IgD-negative memory B cell (primary cell): ENCODE measurements at regions not wholly inside any gene's neighbourhood (a gene's known extent, or its start where the extent isn't known, plus 50 kb on each side); places are given as distances from the start of the nearest gene placed in this dataset.

ENCODE experiments used
- H3K27ac Mint-ChIP-seq, 3 donors: one replicate each; pipeline ENCODE4 v1.8.0; 2020 to 2022; ENCODE audit warnings: mild to moderate bottlenecking in 3 of 3, mixed read lengths in 3 of 3, moderate library complexity in 1 of 3
- H3K27me3 Mint-ChIP-seq: one replicate; pipeline ENCODE4 v1.8.0; 2021; ENCODE audit warnings: mixed read lengths
- H3K36me3 Mint-ChIP-seq: one replicate; pipeline ENCODE4 v1.8.0; 2020; ENCODE audit warnings: mild to moderate bottlenecking, mixed read lengths
- H3K4me1 Mint-ChIP-seq, 3 donors: one replicate each; pipeline ENCODE4 v1.8.0; 2020 to 2022; ENCODE audit warnings: mixed read lengths in 3 of 3, mild to moderate bottlenecking in 1 of 3
- H3K4me3 Mint-ChIP-seq, 4 donors: one replicate each; pipeline ENCODE4 v1.8.0; 2020 to 2022; ENCODE audit warnings: mild to moderate bottlenecking in 4 of 4, mixed read lengths in 4 of 4, moderate library complexity in 3 of 4
- H3K9me3 Mint-ChIP-seq, 3 donors: one replicate each; pipeline ENCODE4 v1.8.0; 2020 to 2021; ENCODE audit warnings: mixed read lengths in 3 of 3, mild to moderate bottlenecking in 1 of 3

DNA sequence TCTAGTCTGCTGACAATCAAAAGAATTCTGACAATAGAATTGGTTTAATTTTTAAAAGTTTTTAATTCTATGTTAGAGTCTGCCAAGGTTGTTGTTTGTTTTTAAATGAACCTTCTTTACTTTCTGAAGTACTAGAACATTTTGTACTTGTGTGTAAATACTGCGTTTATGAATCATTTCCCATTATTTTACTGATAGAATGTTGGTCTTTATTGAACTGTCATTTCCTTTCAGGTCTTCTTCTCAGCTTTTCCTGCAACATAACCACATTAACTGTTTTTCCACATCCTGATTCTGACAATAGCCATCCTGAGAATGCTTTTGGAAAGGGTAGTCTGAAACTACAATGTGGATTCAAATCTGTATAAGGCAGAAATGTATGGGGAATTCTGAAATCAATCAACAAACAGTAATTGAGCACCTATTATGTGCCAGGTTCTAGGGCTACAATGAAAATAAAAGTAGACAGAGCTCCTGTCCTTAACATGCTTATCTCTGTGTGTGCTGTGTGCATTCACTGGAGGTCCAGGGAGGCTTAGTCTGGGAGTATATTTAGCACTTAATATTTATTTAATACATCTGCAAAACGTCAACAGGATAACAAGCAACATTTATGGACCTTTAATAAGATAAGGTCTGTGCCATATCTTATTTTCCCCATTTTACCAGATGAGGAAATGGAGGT is 73.1 kb upstream of the SLC38A2 start:
- Mint-ChIP-seq H3K36me3 (peaks cover 5% of the 10 kb centered on the region), H3K4me1 (peaks cover 4 to 11% (median 9%) of the 10 kb centered on the region in 3 donors), H3K27ac (no peak overlapping the region), H3K9me3 (no peaks in the 10 kb centered on the region), H3K4me3 (no peak overlapping the region), H3K27me3 (no peaks in the 10 kb centered on the region)

DNA sequence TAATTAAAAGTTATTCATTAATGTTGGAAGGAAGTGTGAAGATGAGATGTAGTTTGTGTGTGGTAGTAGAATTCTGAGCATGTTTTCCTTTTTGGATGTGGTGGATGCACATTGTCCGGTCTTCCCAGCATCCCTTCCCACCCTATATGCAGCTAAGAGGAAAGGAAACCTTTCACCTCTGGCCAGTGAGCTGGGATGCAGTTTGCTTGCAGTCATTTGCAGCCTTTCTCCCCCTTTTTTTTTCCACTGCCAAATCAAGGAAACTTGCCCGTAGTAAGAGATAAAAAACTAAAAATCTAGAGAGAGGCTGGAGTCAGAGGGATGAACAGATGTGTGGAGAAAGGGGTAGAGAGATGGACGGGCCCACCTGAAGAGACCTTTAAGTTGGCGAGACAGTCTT is 72.5 kb upstream of the SLC38A2 start:
- Mint-ChIP-seq H3K4me1 (peaks cover 7 to 9% (median 8%) of the 10 kb centered on the region in 3 donors), H3K27ac (no peak overlapping the region), H3K27me3 (no peaks in the 10 kb centered on the region), H3K36me3 (peaks cover 4% of the 10 kb centered on the region), H3K4me3 (no peak overlapping the region), H3K9me3 (no peaks in the 10 kb centered on the region)

DNA sequence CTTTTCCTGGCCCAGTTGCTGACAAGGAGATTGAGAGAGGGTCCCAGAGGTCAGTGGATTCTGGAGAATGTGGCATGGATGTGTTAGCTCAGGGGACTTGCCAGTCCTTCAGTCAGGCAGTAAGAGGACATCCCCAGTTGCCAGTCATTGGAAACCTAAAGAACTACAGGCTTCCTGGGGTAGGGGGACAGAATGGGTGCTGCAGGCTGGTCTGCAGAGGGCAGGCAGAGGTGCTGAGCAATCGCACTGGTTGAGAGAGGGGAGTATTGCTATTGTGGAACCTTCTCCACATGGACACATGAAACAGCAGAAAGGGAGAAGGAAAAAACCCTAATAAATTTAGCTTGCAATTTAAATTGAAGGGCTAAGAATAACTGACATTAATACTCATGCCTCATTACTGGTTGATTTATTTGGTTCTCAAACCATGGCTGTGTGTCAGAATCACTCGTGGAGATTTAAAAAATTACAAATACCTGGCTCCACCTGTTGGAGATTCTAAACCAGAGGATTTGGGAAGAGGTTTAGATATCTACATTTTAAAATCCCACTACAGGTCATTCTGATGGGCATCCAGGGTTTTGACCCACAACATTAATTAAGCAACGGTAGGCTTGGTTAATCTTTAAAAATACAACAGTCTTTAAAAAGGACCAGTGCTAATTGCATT is 71.2 kb upstream of the SLC38A2 start:
- Mint-ChIP-seq H3K4me1 (peaks cover 4 to 8% (median 8%) of the 10 kb centered on the region in 3 donors), H3K4me3 (no peak overlapping the region), H3K36me3 (peaks cover 4% of the 10 kb centered on the region), H3K9me3 (no peaks in the 10 kb centered on the region), H3K27me3 (no peaks in the 10 kb centered on the region), H3K27ac (no peak overlapping the region)

DNA sequence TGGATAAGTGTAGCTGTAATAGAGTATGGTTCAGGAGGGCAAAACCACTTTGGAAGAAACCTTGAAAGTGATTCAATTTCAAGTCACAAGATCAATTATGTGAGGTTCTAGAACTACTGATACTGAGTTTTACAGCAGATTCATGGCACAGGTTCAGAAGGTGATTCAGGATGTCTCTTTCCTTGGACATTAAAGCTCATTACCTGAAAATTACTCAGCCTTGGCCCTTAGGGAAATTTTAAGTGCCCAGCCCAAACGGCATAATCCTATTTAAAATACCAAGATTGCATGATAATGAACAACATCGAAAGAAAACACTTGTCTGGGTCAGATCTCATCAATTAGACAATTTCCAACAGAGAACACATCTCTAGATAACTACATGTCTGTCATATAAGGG is 70.2 kb upstream of the SLC38A2 start:
- Mint-ChIP-seq H3K27ac (no peak overlapping the region), H3K9me3 (no peaks in the 10 kb centered on the region)

DNA sequence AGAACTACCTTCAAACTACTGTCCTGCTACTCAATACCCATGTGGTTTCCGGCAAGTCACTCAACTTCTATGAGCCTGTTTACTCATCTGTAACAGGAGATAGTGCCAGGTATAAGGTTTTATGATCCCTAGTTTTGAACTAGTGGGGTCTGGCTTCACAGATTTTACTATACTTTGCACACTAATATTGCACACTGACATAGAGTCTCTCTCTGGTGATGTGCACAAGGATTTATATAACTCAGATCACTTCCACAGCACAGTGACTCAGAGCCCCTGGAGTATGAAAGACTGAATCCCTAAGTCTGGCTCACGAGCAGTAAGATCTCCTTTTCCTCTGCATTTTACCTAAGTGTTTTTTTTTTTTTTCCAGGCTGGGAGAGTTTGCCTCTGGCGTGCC is 69.7 kb upstream of the SLC38A2 start:
- no peaks in the 10 kb centered on the region for H3K27me3 Mint-ChIP-seq
- no peaks in the 10 kb centered on the region for H3K9me3 Mint-ChIP-seq
- peaks cover 4 to 8% (median 8%) of the 10 kb centered on the region in 3 donors for H3K4me1 Mint-ChIP-seq
- no peak overlapping the region for H3K4me3 Mint-ChIP-seq
- H3K27ac Mint-ChIP-seq = no peak overlapping the region
- peaks cover 2% of the 10 kb centered on the region for H3K36me3 Mint-ChIP-seq

More for the DNA sequence above, 70.2 kb upstream of the SLC38A2 start:
- Mint-ChIP-seq H3K27me3 (no peaks in the 10 kb centered on the region), H3K4me3 (no peak overlapping the region), H3K36me3 (peaks cover 2% of the 10 kb centered on the region), H3K4me1 (peaks cover 4 to 8% (median 8%) of the 10 kb centered on the region in 3 donors)

GRCh38 chr12:46439793-46440511 is 67.4 kb upstream of the SLC38A2 start:
- Mint-ChIP-seq H3K36me3 (peaks cover 2% of the 10 kb centered on the region), H3K27me3 (no peaks in the 10 kb centered on the region), H3K4me1 (peaks cover 3 to 8% (median 4%) of the 10 kb centered on the region in 3 donors), H3K27ac (no peak overlapping the region), H3K9me3 (no peaks in the 10 kb centered on the region), H3K4me3 (no peak overlapping the region)

- no peaks in the 10 kb centered on the region for H3K9me3 Mint-ChIP-seq
- no peaks in the 10 kb centered on the region for H3K27me3 Mint-ChIP-seq
- H3K36me3 Mint-ChIP-seq = peaks cover 2% of the 10 kb centered on the region
- peaks cover 4 to 8% (median 7%) of the 10 kb centered on the region in 3 donors for H3K4me1 Mint-ChIP-seq
- H3K4me3 Mint-ChIP-seq = peak overlapping the region in 1 of 4 donors; percentile 6
- no peak overlapping the region for H3K27ac Mint-ChIP-seq
Observed at GRCh38 chr12:46438719-46439319, 66.2 kb upstream of the SLC38A2 start.

DNA sequence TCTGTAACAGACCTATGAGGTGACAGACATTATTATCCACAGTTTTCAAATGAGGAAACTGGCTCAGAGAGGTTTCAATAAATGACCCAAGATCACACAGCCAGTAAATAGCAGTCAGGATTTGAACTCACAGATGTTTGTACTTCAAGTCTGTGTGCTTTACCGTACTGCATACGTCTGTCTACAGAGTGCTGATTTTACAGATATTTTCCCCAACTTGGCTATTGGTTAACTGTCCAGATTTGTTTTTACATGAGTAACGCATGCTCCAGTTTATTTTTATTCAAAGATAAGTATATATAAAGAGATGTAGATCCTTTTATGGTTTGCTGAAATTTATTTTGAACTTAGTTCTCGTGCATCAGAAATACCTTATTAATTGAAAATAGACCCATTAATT is 65.7 kb upstream of the SLC38A2 start:
- Mint-ChIP-seq H3K27me3 (no peaks in the 10 kb centered on the region), H3K27ac (peak overlapping the region in 1 of 3 donors; percentile 59), H3K36me3 (peaks cover 1% of the 10 kb centered on the region), H3K4me1 (peaks cover 4 to 7% (median 6%) of the 10 kb centered on the region in 3 donors), H3K9me3 (no peaks in the 10 kb centered on the region), H3K4me3 (no peak overlapping the region)

GRCh38 chr12:46437469-46437868 is 64.9 kb upstream of the SLC38A2 start:
- Mint-ChIP-seq H3K27me3 (no peaks in the 10 kb centered on the region), H3K27ac (no peak overlapping the region), H3K9me3 (no peaks in the 10 kb centered on the region), H3K36me3 (no peaks in the 10 kb centered on the region), H3K4me3 (no peak overlapping the region), H3K4me1 (peaks cover 3 to 4% (median 3%) of the 10 kb centered on the region in 3 donors)

- Mint-ChIP-seq H3K36me3 (no peaks in the 10 kb centered on the region), H3K9me3 (no peaks in the 10 kb centered on the region), H3K27me3 (no peaks in the 10 kb centered on the region), H3K27ac (no peak overlapping the region), H3K4me3 (no peak overlapping the region), H3K4me1 (peaks cover 3 to 4% (median 3%) of the 10 kb centered on the region in 3 donors)
Observed at GRCh38 chr12:46436747-46437146, 64.2 kb upstream of the SLC38A2 start.

GRCh38 chr12:46435625-46436024 is 63.1 kb upstream of the SLC38A2 start:
- H3K9me3 Mint-ChIP-seq = no peaks in the 10 kb centered on the region
- H3K36me3 Mint-ChIP-seq = no peaks in the 10 kb centered on the region
- H3K27me3 Mint-ChIP-seq = no peaks in the 10 kb centered on the region
- H3K4me1 Mint-ChIP-seq = peaks cover 3% of the 10 kb centered on the region in 3 donors
- H3K4me3 Mint-ChIP-seq = no peak overlapping the region
- H3K27ac Mint-ChIP-seq = no peak overlapping the region

DNA sequence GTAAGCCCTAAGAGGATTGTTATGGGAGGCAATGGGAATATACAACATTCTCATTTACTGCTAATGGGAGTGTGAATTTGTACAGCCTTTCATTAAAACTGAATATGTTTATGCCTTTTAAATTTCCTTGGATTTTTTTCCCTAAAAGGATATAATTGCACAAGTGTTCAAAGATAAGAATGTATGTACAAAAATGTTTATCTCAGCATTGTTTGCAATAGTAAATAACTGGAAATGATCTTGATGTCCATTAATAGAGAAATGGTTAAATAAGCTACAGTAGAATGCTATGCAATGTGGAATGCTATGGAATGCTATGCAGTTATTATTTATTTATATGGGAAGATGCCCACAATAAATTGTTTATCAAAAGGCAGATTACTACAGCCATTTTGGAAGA is 62.5 kb upstream of the SLC38A2 start:
- H3K27me3 Mint-ChIP-seq = no peaks in the 10 kb centered on the region
- H3K36me3 Mint-ChIP-seq = no peaks in the 10 kb centered on the region
- H3K9me3 Mint-ChIP-seq = no peaks in the 10 kb centered on the region
- peaks cover 0 to 8% (median 7%) of the 10 kb centered on the region in 3 donors for H3K4me1 Mint-ChIP-seq
- H3K27ac Mint-ChIP-seq = no peak overlapping the region
- H3K4me3 Mint-ChIP-seq = no peak overlapping the region

- Mint-ChIP-seq H3K27ac (no peak overlapping the region), H3K27me3 (no peaks in the 10 kb centered on the region), H3K9me3 (no peaks in the 10 kb centered on the region), H3K4me1 (peaks cover 0 to 9% (median 7%) of the 10 kb centered on the region in 3 donors), H3K4me3 (no peak overlapping the region), H3K36me3 (peaks cover 2% of the 10 kb centered on the region)
Observed at GRCh38 chr12:46433829-46434228, 61.3 kb upstream of the SLC38A2 start.

- peaks cover 0 to 9% (median 7%) of the 10 kb centered on the region in 3 donors for H3K4me1 Mint-ChIP-seq
- H3K4me3 Mint-ChIP-seq = no peak overlapping the region
- H3K27me3 Mint-ChIP-seq = no peaks in the 10 kb centered on the region
- peaks cover 3% of the 10 kb centered on the region for H3K36me3 Mint-ChIP-seq
- H3K27ac Mint-ChIP-seq = no peak overlapping the region
- H3K9me3 Mint-ChIP-seq = no peaks in the 10 kb centered on the region
Observed at GRCh38 chr12:46432325-46432724, 59.8 kb upstream of the SLC38A2 start.

DNA sequence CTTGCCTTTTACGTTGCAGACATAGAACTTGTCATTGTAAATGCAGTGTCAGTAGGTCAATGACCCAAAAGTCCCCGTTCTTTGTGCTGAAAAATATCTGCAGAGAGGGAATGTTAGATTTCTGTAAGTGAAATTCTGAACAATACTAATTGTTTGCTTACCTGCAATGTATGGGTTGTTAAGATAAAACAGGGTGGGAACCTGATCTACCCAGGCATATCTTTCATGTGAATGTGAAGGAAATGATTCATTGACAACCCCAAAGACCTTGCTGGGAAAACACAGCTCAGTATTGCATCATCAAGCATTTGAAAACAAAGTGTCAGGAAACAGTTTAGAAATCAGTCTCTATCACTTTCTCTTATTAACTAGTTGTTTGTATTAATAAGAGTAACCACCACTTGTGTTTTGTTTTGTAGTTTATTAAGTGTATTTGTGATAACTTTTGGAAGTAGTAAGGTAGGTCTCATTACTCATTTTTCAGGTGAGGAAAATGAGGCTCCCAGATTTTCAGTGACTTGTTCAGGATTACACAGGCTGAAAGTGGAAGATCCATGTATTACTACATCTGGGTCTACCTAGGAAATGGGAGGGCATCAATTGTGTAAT is 57.9 kb upstream of the SLC38A2 start:
- Mint-ChIP-seq H3K4me1 (peaks cover 0 to 9% (median 7%) of the 10 kb centered on the region in 3 donors), H3K27ac (peak overlapping the region in 1 of 3 donors; percentile 2), H3K9me3 (no peaks in the 10 kb centered on the region), H3K36me3 (peaks cover 8% of the 10 kb centered on the region), H3K27me3 (no peaks in the 10 kb centered on the region), H3K4me3 (no peak overlapping the region)
